Fibroblast of lung (primary cell): ENCODE measurements at regions not wholly inside any gene's neighbourhood (a gene's known extent, or its start where the extent isn't known, plus 50 kb on each side); places are given as distances from the start of the nearest gene placed in this dataset.

Source experiments
- CTCF ChIP-seq, 2 donors: IDR thresholded peaks in 1 of 2; conservative IDR thresholded peaks in 1 of 2; 1 replicate in 1 of 2; 2 replicates in 1 of 2; pipeline ENCODE4 v1.5.1; 2011 to 2012; ENCODE audit warnings: low read length in 2 of 2, control low read depth in 1 of 2, inconsistent platforms in 1 of 2, low read depth in 1 of 2, mild to moderate bottlenecking in 1 of 2
- EZH2 ChIP-seq: IDR thresholded peaks from 2 replicates; pipeline ENCODE4 v1.5.1; 2012; ENCODE audit warnings: low read length, control low read depth, mild to moderate bottlenecking; ENCODE audit errors: missing control alignments

- TF ChIP-seq EZH2 = no peak
- no peak for TF ChIP-seq CTCF (conservative IDR thresholded peaks at IDR 0.05 in 1 of 2, IDR thresholded peaks at IDR 0.05 in 1 of 2; ENCODE audit: low read depth in 1 of 2, low read length in 2 of 2)
Measured at GRCh38 chr5:41650131-41650530, 139.7 kb upstream of the PLCXD3 start.
